K562 (cell line): ENCODE measurements at regions not wholly inside any gene's neighbourhood (a gene's known extent, or its start where the extent isn't known, plus 50 kb on each side); places are given as distances from the start of the nearest gene placed in this dataset.

Source experiments
- ATAC-seq: fragments of 200-7000 bp; cut with Tn5 transposase; 3 replicates; pipeline ENCODE4 v1.9.1; 2020; ENCODE audit warnings: moderate library complexity
- BruUV-seq: library from RNA; stranded (reverse); fragments of 400-500 nt; replicated peaks from 2 replicates; lab custom pipeline; 2021; lab: Mats Ljungman, UMichigan
- CTCF ChIA-PET: fragments of 300-600 bp; formaldehyde crosslinking; extraction: SDS; loops from one replicate; lab custom pipeline; 2021; ENCODE audit warnings: low intra/inter-chr PET ratio; lab: Yijun Ruan, JAX
- POLR2A ChIA-PET: fragments of 300-600, 350-650 bp; sonication (Branson Sonifier 250); formaldehyde crosslinking; extraction: SDS; loops from one replicate; lab custom pipeline; 2021; ENCODE audit warnings: antibody characterized with exemption, inconsistent platforms; lab: Yijun Ruan, JAX
- DNase-seq, 4 experiments: peaks; one replicate each; pipeline versions ENCODE4 v3.0.0 to v3.0.0-alpha.2; 2011 to 2018; ENCODE audit warnings: low spot score in 3 of 4, mixed read lengths in 3 of 4; ENCODE audit errors: extremely low read depth in 1 of 4
- FAIRE-seq: peaks from 2 replicates; lab custom pipeline; 2011; peaks lifted over from hg19 to GRCh38; lab: Jason Lieb, UNC
- H2AFZ ChIP-seq: 2 replicates; pipeline ENCODE4 v1.6.0; 2011; ENCODE audit warnings: low read depth, low read length, control low read depth, inconsistent platforms
- H3K27ac ChIP-seq: fragments of 200-600 bp; 3 replicates; pipeline ENCODE4 v1.8.0; 2011; ENCODE audit warnings: low read depth, mild to moderate bottlenecking, control low read depth, inconsistent platforms, low read length, moderate library complexity, mixed read lengths; ENCODE audit errors: extremely low read depth
- H3K27me3 ChIP-seq, 2 experiments: fragments of 300-600 bp in 1 of 2; 2 replicates in 1 of 2; 3 replicates in 1 of 2; pipeline versions ENCODE4 v1.6.0 to v1.8.0; 2011; ENCODE audit warnings: inconsistent platforms in 2 of 2, low read length in 2 of 2, mild to moderate bottlenecking in 1 of 2, mixed read lengths in 1 of 2, moderate library complexity in 1 of 2; ENCODE audit not compliant: control insufficient read depth in 2 of 2, insufficient read depth in 2 of 2
- H3K36me3 ChIP-seq: fragments of 300-600 bp; 3 replicates; pipeline ENCODE4 v1.8.0; 2011; ENCODE audit warnings: mild to moderate bottlenecking, low read length, inconsistent platforms; ENCODE audit not compliant: control insufficient read depth, insufficient read depth
- H3K4me1 ChIP-seq, 2 experiments: fragments of 200-600 bp in 1 of 2; replicated peaks in 1 of 2; 2 replicates in 1 of 2; 3 replicates in 1 of 2; pipeline versions ENCODE4 v1.5.1 to v1.8.0; 2011; ENCODE audit warnings: inconsistent platforms in 2 of 2, low read length in 2 of 2, mild to moderate bottlenecking in 1 of 2, mixed read lengths in 1 of 2, moderate library complexity in 1 of 2; ENCODE audit not compliant: control insufficient read depth in 2 of 2, insufficient read depth in 2 of 2
- H3K4me2 ChIP-seq: 2 replicates; pipeline ENCODE4 v1.6.1; 2011; ENCODE audit warnings: low read length, control low read depth, inconsistent platforms, mixed read lengths; ENCODE audit not compliant: insufficient read depth
- H3K4me3 ChIP-seq: fragments of 200-600 bp; sonication (generic), shearing (Covaris generic); 2 replicates; pipeline ENCODE4 v1.5.1; 2016; ENCODE audit warnings: control low read depth, inconsistent platforms
- H3K79me2 ChIP-seq: fragments of 200-600 bp; 3 replicates; pipeline ENCODE4 v1.8.0; 2011; ENCODE audit warnings: low read length, inconsistent platforms; ENCODE audit not compliant: control insufficient read depth, insufficient read depth
- H3K9ac ChIP-seq, 2 experiments: 2 replicates each; pipeline versions ENCODE4 v1.6.0 to v1.6.1; 2011; ENCODE audit warnings: low read depth in 2 of 2, low read length in 2 of 2, control low read depth in 1 of 2, inconsistent platforms in 1 of 2, mild to moderate bottlenecking in 1 of 2, mixed read lengths in 1 of 2; ENCODE audit not compliant: insufficient read depth in 1 of 2
- H3K9me1 ChIP-seq: one replicate; pipeline ENCODE4 v1.6.0; 2011; ENCODE audit warnings: inconsistent platforms, mild to moderate bottlenecking, low read length, moderate library complexity; ENCODE audit not compliant: control insufficient read depth, insufficient read depth
- H3K9me3 ChIP-seq: replicated peaks from 2 replicates; pipeline ENCODE4 v1.5.1; 2011; ENCODE audit warnings: low read depth, low read length, inconsistent platforms; ENCODE audit not compliant: control insufficient read depth, insufficient read depth
- H4K20me1 ChIP-seq: replicated peaks from 2 replicates; pipeline ENCODE4 v1.6.1; 2011; ENCODE audit warnings: low read length, inconsistent platforms, mixed read lengths; ENCODE audit not compliant: control insufficient read depth, insufficient read depth
- CBFA2T3 ChIP-seq: fragments of 450-650 bp; IDR thresholded peaks from 2 replicates; pipeline ENCODE4 v1.6.1; 2017
- CEBPG ChIP-seq, 3 experiments: fragments of 200-800 bp in 1 of 3; sonication (Bioruptor generic) in 1 of 3; sonication (generic) in 1 of 3; formaldehyde crosslinking in 1 of 3; IDR thresholded peaks in 2 of 3; conservative IDR thresholded peaks in 1 of 3; 2 replicates each; pipeline versions ENCODE4 v1.6.1 to v1.8.0; 2016 to 2022; ENCODE audit warnings: missing compliant biosample characterization in 2 of 3, missing genetic modification characterization in 2 of 3, mild to moderate bottlenecking in 1 of 3, missing genetic modification reagents in 1 of 3
- ELF1 ChIP-seq: fragments of 200-800 bp; sonication (Bioruptor generic); IDR thresholded peaks from 2 replicates; pipeline ENCODE4 v1.6.1; 2016; ENCODE audit warnings: missing genetic modification characterization, missing compliant biosample characterization
- EP400 ChIP-seq: fragments of 450-650 bp; IDR thresholded peaks from 2 replicates; pipeline ENCODE4 v1.6.1; 2017; ENCODE audit warnings: antibody characterized with exemption, mild to moderate bottlenecking, moderate library complexity
- NCOA6 ChIP-seq: fragments of 450-650 bp; IDR thresholded peaks from 2 replicates; pipeline ENCODE4 v1.6.1; 2017; ENCODE audit warnings: mild to moderate bottlenecking
- NCOR1 ChIP-seq: fragments of 450-650 bp; IDR thresholded peaks from 2 replicates; pipeline ENCODE4 v1.6.1; 2016; ENCODE audit warnings: mild to moderate bottlenecking, moderate library complexity
- NEUROD1 ChIP-seq: fragments of 150-350 bp; IDR thresholded peaks from 2 replicates; pipeline ENCODE4 v1.6.1; 2014; ENCODE audit warnings: borderline replicate concordance, low read length, low read depth; ENCODE audit not compliant: partially characterized antibody
- POLR2G ChIP-seq: fragments of 200-400 bp; formaldehyde crosslinking; IDR thresholded peaks from 2 replicates; pipeline ENCODE4 v1.6.1; 2017; ENCODE audit warnings: low read depth, mild to moderate bottlenecking, antibody characterized with exemption, low read length, moderate library complexity
- SMAD4 ChIP-seq: fragments of 250-450 bp; sonication (Bioruptor Pico); conservative IDR thresholded peaks from 2 replicates; pipeline ENCODE4 v1.8.0; 2021; ENCODE audit warnings: inconsistent platforms, mild to moderate bottlenecking, moderate library complexity
- SMARCE1 ChIP-seq: fragments of 450-650 bp; IDR thresholded peaks from 2 replicates; pipeline ENCODE4 v1.7.1; 2016; ENCODE audit warnings: mild to moderate bottlenecking
- TARDBP ChIP-seq: fragments of 450-650 bp; IDR thresholded peaks from 2 replicates; pipeline ENCODE4 v1.6.1; 2016
- ZNF217 ChIP-seq: sonication (generic); formaldehyde crosslinking; IDR thresholded peaks from 2 replicates; pipeline ENCODE4 v1.8.0; 2022; ENCODE audit warnings: mild to moderate bottlenecking, missing genetic modification reagents
- ZNF224 ChIP-seq: sonication (generic); formaldehyde crosslinking; IDR thresholded peaks from 2 replicates; pipeline ENCODE4 v1.8.0; 2022; ENCODE audit warnings: mild to moderate bottlenecking, missing genetic modification reagents
- WGBS: fragments of 100-300 bp; shearing (Covaris generic); methylation state at CpG from one replicate; pipeline ENCODE4 v1.1.6; 2016; ENCODE audit warnings: low coverage, mixed read lengths; ENCODE audit not compliant: insufficient coverage; ENCODE audit errors: missing lambda C conversion rate; 5-methylcytosine and 5-hydroxymethylcytosine counted together
- in situ Hi-C: fragments of 300-500 bp; cut with MboI; formaldehyde crosslinking; loops from 4 replicates; pipeline ENCODE4 v1.15.0; 2018; ENCODE audit warnings: inconsistent platforms, mixed read lengths
- intact Hi-C: fragments of 100-400 bp; cut with micrococcal nuclease; formaldehyde crosslinking; loops from 2 replicates; pipeline ENCODE4 v1.14.2; 2022
- TF ChIP-seq, protein P1 (sequence below), 2 experiments: fragments of 450-650 bp; conservative IDR thresholded peaks; 2 replicates each; pipeline ENCODE4 v1.6.1; 2017; ENCODE audit warnings: mild to moderate bottlenecking in 2 of 2, moderate library complexity in 2 of 2
- TF ChIP-seq, protein P2 (sequence below): fragments of 250-450 bp; sonication (Bioruptor Pico); IDR thresholded peaks from 2 replicates; pipeline ENCODE4 v1.8.0; 2022; ENCODE audit warnings: moderate library complexity, mild to moderate bottlenecking, inconsistent platforms
- TF ChIP-seq, protein P3 (sequence below): fragments of 250-450 bp; sonication (Bioruptor Pico); IDR thresholded peaks from 2 replicates; pipeline ENCODE4 v1.4.0; 2020; ENCODE audit warnings: mild to moderate bottlenecking, moderate library complexity
- TF ChIP-seq, protein P4 (sequence below): IDR thresholded peaks from 2 replicates; pipeline ENCODE4 v1.6.1; 2012; ENCODE audit warnings: low read depth, low read length, improper control_type of control experiment, borderline replicate concordance

DNA sequence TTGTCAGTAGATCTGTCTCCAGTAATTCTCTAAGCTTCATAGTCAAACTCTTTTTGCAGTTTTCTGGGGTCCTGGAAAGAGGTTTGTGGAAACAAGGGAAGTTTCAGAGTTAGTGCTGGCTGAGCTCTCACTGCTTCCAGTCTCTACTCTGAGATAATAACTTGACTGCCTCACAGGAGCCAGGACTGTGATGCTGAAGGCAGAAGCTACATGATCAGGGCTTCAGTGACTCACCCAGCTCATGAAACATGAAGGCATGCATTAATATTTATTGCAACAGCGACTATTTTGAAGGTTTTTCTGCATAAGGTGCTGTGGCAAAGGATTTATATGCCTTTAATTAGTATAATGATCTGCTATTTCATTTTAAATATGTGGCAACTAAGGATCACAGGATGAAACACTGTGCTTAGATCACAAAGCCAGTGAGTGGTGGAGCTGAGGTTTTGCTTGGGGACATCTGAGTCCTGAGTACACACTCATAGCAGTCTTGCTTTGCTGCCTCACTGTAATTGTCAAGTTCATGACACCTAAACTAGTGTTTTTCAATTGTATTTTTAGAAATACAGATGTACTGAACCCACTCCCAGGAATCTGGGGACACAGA, 448.4 kb upstream of the GCFC2 start (continued):
- TF ChIP-seq ELF1 (tag) (no peak), NCOR1 (no peak), NCOA6 (no peak), SMARCE1 (no peak), TARDBP (no peak), NEUROD1 (no peak)
- TF ChIP-seq, protein P1, sequence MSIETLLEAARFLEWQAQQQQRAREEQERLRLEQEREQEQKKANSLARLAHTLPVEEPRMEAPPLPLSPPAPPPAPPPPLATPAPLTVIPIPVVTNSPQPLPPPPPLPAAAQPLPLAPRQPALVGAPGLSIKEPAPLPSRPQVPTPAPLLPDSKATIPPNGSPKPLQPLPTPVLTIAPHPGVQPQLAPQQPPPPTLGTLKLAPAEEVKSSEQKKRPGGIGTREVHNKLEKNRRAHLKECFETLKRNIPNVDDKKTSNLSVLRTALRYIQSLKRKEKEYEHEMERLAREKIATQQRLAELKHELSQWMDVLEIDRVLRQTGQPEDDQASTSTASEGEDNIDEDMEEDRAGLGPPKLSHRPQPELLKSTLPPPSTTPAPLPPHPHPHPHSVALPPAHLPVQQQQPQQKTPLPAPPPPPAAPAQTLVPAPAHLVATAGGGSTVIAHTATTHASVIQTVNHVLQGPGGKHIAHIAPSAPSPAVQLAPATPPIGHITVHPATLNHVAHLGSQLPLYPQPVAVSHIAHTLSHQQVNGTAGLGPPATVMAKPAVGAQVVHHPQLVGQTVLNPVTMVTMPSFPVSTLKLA (conservative IDR thresholded peaks at IDR 0.05): no peak
- TF ChIP-seq, protein P2, sequence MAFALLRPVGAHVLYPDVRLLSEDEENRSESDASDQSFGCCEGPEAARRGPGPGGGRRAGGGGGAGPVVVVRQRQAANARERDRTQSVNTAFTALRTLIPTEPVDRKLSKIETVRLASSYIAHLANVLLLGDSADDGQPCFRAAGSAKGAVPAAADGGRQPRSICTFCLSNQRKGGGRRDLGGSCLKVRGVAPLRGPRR: no peak

DNA sequence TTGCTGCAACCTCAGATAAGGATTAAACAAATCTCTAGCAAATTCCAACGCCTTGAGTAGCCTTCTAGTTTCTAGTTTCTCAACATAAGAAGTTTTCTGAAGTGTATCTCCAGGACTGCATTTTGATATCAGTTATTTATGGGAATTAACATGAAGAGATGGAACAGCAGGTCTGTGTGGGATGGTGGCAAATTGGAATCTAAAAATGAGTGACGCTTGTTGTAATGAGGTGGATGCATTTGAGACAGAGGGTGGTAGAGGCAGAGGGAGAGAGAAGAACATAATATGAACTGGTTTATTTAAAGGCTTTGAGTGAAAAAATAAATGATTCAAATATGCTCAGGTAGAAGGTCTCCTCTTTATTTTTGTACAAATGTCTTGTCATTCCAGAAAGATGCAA, 446.8 kb upstream of the GCFC2 start:
- ATAC-seq: no peak
- no TSS peak for BruUV-seq
- 28% methylated on average over 2 of the region's 2 CpGs for WGBS
- Histone ChIP-seq H3K9ac (no peak overlapping the region), H3K9me3 (no peaks in the 10 kb centered on the region), H3K4me1 (no peaks in the 10 kb centered on the region), H2AFZ (no peak overlapping the region), H3K79me2 (no peaks in the 10 kb centered on the region), H3K36me3 (no peaks in the 10 kb centered on the region), H3K4me3 (no peak overlapping the region), H3K27ac (no peak overlapping the region), H4K20me1 (no peaks in the 10 kb centered on the region), H3K9me1 (no peaks in the 10 kb centered on the region), H3K27me3 (no peaks in the 10 kb centered on the region), H3K4me2 (no peak overlapping the region)
- intact Hi-C loops: no loop called here
- CTCF ChIA-PET: no interaction called here
- in situ Hi-C loops: no loop called here
- DNase-seq: no peak
- POLR2A ChIA-PET: no interaction called here
- FAIRE-seq: no peak
- TF ChIP-seq ZNF224 (CRISPR knock-in tag): no peak
- TF ChIP-seq EP400: no peak
- no peak for TF ChIP-seq POLR2G
- TF ChIP-seq, protein P3, sequence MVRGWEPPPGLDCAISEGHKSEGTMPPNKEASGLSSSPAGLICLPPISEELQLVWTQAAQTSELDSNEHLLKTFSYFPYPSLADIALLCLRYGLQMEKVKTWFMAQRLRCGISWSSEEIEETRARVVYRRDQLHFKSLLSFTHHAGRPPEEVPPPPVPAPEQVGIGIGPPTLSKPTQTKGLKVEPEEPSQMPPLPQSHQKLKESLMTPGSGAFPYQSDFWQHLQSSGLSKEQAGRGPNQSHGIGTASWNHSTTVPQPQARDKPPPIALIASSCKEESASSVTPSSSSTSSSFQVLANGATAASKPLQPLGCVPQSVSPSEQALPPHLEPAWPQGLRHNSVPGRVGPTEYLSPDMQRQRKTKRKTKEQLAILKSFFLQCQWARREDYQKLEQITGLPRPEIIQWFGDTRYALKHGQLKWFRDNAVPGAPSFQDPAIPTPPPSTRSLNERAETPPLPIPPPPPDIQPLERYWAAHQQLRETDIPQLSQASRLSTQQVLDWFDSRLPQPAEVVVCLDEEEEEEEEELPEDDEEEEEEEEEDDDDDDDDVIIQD: no peak
- TF ChIP-seq, protein P4, sequence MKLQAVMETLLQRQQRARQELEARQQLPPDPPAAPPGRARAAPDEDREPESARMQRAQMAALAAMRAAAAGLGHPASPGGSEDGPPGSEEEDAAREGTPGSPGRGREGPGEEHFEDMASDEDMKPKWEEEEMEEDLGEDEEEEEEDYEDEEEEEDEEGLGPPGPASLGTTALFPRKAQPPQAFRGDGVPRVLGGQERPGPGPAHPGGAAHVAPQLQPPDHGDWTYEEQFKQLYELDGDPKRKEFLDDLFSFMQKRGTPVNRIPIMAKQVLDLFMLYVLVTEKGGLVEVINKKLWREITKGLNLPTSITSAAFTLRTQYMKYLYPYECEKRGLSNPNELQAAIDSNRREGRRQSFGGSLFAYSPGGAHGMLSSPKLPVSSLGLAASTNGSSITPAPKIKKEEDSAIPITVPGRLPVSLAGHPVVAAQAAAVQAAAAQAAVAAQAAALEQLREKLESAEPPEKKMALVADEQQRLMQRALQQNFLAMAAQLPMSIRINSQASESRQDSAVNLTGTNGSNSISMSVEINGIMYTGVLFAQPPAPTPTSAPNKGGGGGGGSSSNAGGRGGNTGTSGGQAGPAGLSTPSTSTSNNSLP: no peak
- no peak for TF ChIP-seq CEBPG (CRISPR knock-in tag; IDR thresholded peaks at IDR 0.05)
- TF ChIP-seq CEBPG (tag; conservative IDR thresholded peaks at IDR 0.05 in 1 of 2, IDR thresholded peaks at IDR 0.05 in 1 of 2): no peak
- no peak for TF ChIP-seq CBFA2T3
- no peak for TF ChIP-seq ZNF217 (CRISPR knock-in tag)
- TF ChIP-seq SMAD4 (CRISPR knock-in tag): no peak
